HEK293 (cell line): ENCODE measurements at regions not wholly inside any gene's neighbourhood (a gene's known extent, or its start where the extent isn't known, plus 50 kb on each side); places are given as distances from the start of the nearest gene placed in this dataset.

ENCODE experiments used
- CTCF ChIA-PET: fragments of 350-600 bp; formaldehyde crosslinking; extraction: SDS; loops from one replicate; lab custom pipeline; 2021; ENCODE audit warnings: antibody characterized with exemption; lab: Yijun Ruan, JAX
- POLR2A ChIA-PET: fragments of 300-600 bp; formaldehyde crosslinking; extraction: SDS; loops from one replicate; lab custom pipeline; 2020; ENCODE audit warnings: antibody characterized with exemption, inconsistent platforms; lab: Yijun Ruan, JAX
- H3K27ac ChIP-seq: fragments of 200-500 bp; sonication (Bioruptor generic); 2 replicates; pipeline ENCODE4 v1.5.1; 2014; ENCODE audit warnings: low read depth, low read length, control low read depth, inconsistent platforms; ENCODE audit errors: extremely low read depth
- H3K36me3 ChIP-seq, 2 experiments: fragments of 200-500 bp in 1 of 2; sonication (Bioruptor generic) in 1 of 2; 1 replicate in 1 of 2; 2 replicates in 1 of 2; pipeline ENCODE4 v1.5.1; 2014 to 2017; ENCODE audit warnings: inconsistent platforms in 2 of 2, low read length in 2 of 2; ENCODE audit not compliant: control insufficient read depth in 2 of 2, insufficient read depth in 1 of 2
- H3K4me1 ChIP-seq: fragments of 200-500 bp; sonication (Bioruptor generic); 2 replicates; pipeline ENCODE4 v1.5.1; 2014; ENCODE audit warnings: mild to moderate bottlenecking, low read length, inconsistent platforms; ENCODE audit not compliant: control insufficient read depth, insufficient read depth
- H3K4me3 ChIP-seq: 2 replicates; pipeline ENCODE4 v1.5.1; 2011; ENCODE audit warnings: low read depth, mild to moderate bottlenecking, control low read depth, low read length, moderate library complexity
- H3K9me3 ChIP-seq: fragments of 200-500 bp; sonication (Bioruptor generic); 2 replicates; pipeline ENCODE4 v1.5.1; 2014; ENCODE audit warnings: low read depth, low read length, inconsistent platforms; ENCODE audit not compliant: control insufficient read depth, insufficient read depth
- KLF16 ChIP-seq: fragments of 450-650 bp; formaldehyde crosslinking; IDR thresholded peaks from 2 replicates; pipeline ENCODE4 v1.5.1; 2017; ENCODE audit warnings: missing biosample characterization, missing genetic modification characterization
- SETDB1 ChIP-seq: IDR thresholded peaks from one replicate; pipeline ENCODE4 v1.6.1; 2017; ENCODE audit warnings: mild to moderate bottlenecking, low read length, moderate library complexity, mixed read lengths; ENCODE audit not compliant: insufficient read length
- ZBTB1 ChIP-seq: fragments of 450-650 bp; formaldehyde crosslinking; IDR thresholded peaks from 2 replicates; pipeline ENCODE4 v1.5.1; 2016; ENCODE audit warnings: missing biosample characterization, missing genetic modification characterization
- ZBTB20 ChIP-seq: fragments of 450-650 bp; formaldehyde crosslinking; IDR thresholded peaks from 2 replicates; pipeline ENCODE4 v1.5.1; 2016; ENCODE audit warnings: missing biosample characterization, missing genetic modification characterization
- ZBTB21 ChIP-seq: fragments of 450-650 bp; formaldehyde crosslinking; IDR thresholded peaks from 2 replicates; pipeline ENCODE4 v1.5.1; 2017; ENCODE audit warnings: missing biosample characterization, missing genetic modification characterization
- ZNF133 ChIP-seq: fragments of 450-650 bp; formaldehyde crosslinking; IDR thresholded peaks from 2 replicates; pipeline ENCODE4 v1.5.1; 2016; ENCODE audit warnings: missing biosample characterization, missing genetic modification characterization
- ZNF157 ChIP-seq: fragments of 450-650 bp; formaldehyde crosslinking; IDR thresholded peaks from 2 replicates; pipeline ENCODE4 v1.5.1; 2016; ENCODE audit warnings: missing biosample characterization, missing genetic modification characterization
- ZNF2 ChIP-seq: fragments of 450-650 bp; formaldehyde crosslinking; IDR thresholded peaks from 2 replicates; pipeline ENCODE4 v1.5.1; 2016; ENCODE audit warnings: missing biosample characterization, missing genetic modification characterization
- ZNF211 ChIP-seq: fragments of 450-650 bp; formaldehyde crosslinking; IDR thresholded peaks from 2 replicates; pipeline ENCODE4 v1.5.1; 2016; ENCODE audit warnings: low read depth, missing biosample characterization, missing genetic modification characterization
- ZNF37A ChIP-seq: fragments of 450-650 bp; IDR thresholded peaks from 2 replicates; pipeline ENCODE4 v1.5.1; 2018; ENCODE audit warnings: missing biosample characterization, missing genetic modification characterization
- ZNF394 ChIP-seq: fragments of 450-650 bp; formaldehyde crosslinking; IDR thresholded peaks from 2 replicates; pipeline ENCODE4 v1.5.1; 2016; ENCODE audit warnings: missing biosample characterization, missing genetic modification characterization, mild to moderate bottlenecking, moderate library complexity, borderline replicate concordance
- ZNF501 ChIP-seq: fragments of 450-650 bp; formaldehyde crosslinking; IDR thresholded peaks from 2 replicates; pipeline ENCODE4 v1.5.1; 2016; ENCODE audit warnings: missing biosample characterization, missing genetic modification characterization
- ZNF530 ChIP-seq: fragments of 450-650 bp; formaldehyde crosslinking; IDR thresholded peaks from 2 replicates; pipeline ENCODE4 v1.5.1; 2016; ENCODE audit warnings: low read depth, missing biosample characterization, missing genetic modification characterization
- ZNF560 ChIP-seq: fragments of 450-650 bp; formaldehyde crosslinking; IDR thresholded peaks from 2 replicates; pipeline ENCODE4 v1.5.1; 2017; ENCODE audit warnings: missing biosample characterization, missing genetic modification characterization, borderline replicate concordance
- ZNF670 ChIP-seq: fragments of 450-650 bp; formaldehyde crosslinking; IDR thresholded peaks from 2 replicates; pipeline ENCODE4 v1.5.1; 2016; ENCODE audit warnings: missing biosample characterization, missing genetic modification characterization, low read depth
- ZNF776 ChIP-seq: fragments of 450-650 bp; formaldehyde crosslinking; IDR thresholded peaks from 2 replicates; pipeline ENCODE4 v1.5.0; 2017; ENCODE audit warnings: missing biosample characterization, missing genetic modification characterization, borderline replicate concordance
- ZNF837 ChIP-seq: fragments of 450-650 bp; formaldehyde crosslinking; IDR thresholded peaks from 2 replicates; pipeline ENCODE4 v1.5.1; 2016; ENCODE audit warnings: missing biosample characterization, missing genetic modification characterization
- ZXDB ChIP-seq: fragments of 450-650 bp; formaldehyde crosslinking; IDR thresholded peaks from 2 replicates; pipeline ENCODE4 v1.5.1; 2016; ENCODE audit warnings: missing biosample characterization, missing genetic modification characterization
- TF ChIP-seq, protein P1 (sequence below): fragments of 450-650 bp; formaldehyde crosslinking; IDR thresholded peaks from 2 replicates; pipeline ENCODE4 v1.5.1; 2016; ENCODE audit warnings: missing biosample characterization, missing genetic modification characterization, low read depth
- TF ChIP-seq, protein P2 (sequence below): fragments of 450-650 bp; formaldehyde crosslinking; IDR thresholded peaks from 2 replicates; pipeline ENCODE4 v1.5.1; 2016; ENCODE audit warnings: missing biosample characterization, missing genetic modification characterization, borderline replicate concordance
- TF ChIP-seq, protein P3 (sequence below): fragments of 450-650 bp; formaldehyde crosslinking; IDR thresholded peaks from 2 replicates; pipeline ENCODE4 v1.5.0; 2017; ENCODE audit warnings: missing biosample characterization, missing genetic modification characterization, borderline replicate concordance
- TF ChIP-seq, protein P4 (sequence below): sonication (generic); formaldehyde crosslinking; IDR thresholded peaks from 2 replicates; pipeline ENCODE4 v1.8.1; 2022; ENCODE audit warnings: mild to moderate bottlenecking, moderate library complexity, missing genetic modification reagents

DNA sequence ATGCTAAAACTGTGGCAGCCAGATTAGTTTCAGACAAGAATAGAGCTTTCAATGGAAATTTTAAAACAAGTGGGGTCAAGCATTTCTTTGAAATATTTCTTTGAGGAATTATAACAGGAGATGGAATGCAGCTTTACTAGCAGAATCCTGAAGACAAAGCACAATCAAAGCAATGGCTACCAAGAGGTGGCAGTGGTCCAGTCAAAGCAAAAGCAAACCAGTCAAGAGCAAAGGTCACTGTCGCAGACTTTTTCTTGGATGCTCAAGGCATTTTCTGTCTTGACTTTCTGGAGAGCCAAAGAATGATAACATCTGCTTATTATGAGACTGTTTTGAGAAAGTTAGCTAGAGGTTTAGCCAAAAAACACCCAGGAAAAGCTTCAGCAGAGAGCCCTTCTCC, 351.2 kb upstream of the DLGAP1 start:
- ChIA-PET CTCF (no interaction called here), POLR2A (no interaction called here)
- Histone ChIP-seq H3K9me3 (no peaks in the 10 kb centered on the region), H3K4me3 (no peak overlapping the region), H3K36me3 (no peaks in the 10 kb centered on the region), H3K27ac (no peak overlapping the region), H3K4me1 (no peaks in the 10 kb centered on the region)
- TF ChIP-seq, protein P1, sequence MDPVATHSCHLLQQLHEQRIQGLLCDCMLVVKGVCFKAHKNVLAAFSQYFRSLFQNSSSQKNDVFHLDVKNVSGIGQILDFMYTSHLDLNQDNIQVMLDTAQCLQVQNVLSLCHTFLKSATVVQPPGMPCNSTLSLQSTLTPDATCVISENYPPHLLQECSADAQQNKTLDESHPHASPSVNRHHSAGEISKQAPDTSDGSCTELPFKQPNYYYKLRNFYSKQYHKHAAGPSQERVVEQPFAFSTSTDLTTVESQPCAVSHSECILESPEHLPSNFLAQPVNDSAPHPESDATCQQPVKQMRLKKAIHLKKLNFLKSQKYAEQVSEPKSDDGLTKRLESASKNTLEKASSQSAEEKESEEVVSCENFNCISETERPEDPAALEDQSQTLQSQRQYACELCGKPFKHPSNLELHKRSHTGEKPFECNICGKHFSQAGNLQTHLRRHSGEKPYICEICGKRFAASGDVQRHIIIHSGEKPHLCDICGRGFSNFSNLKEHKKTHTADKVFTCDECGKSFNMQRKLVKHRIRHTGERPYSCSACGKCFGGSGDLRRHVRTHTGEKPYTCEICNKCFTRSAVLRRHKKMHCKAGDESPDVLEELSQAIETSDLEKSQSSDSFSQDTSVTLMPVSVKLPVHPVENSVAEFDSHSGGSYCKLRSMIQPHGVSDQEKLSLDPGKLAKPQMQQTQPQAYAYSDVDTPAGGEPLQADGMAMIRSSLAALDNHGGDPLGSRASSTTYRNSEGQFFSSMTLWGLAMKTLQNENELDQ, result no peak
- no peak for TF ChIP-seq ZNF837 (tag by site-specific recombination)

GRCh38 chr18:4802296-4802695, 347.2 kb upstream of the DLGAP1 start:
- ChIA-PET CTCF (no interaction called here), POLR2A (no interaction called here)
- Histone ChIP-seq H3K4me3 (no peak overlapping the region), H3K9me3 (no peaks in the 10 kb centered on the region), H3K36me3 (no peaks in the 10 kb centered on the region), H3K27ac (no peak overlapping the region), H3K4me1 (no peaks in the 10 kb centered on the region)
- TF ChIP-seq ZNF670 (tag by site-specific recombination) (no peak), KLF16 (tag by site-specific recombination) (no peak), ZBTB21 (tag by site-specific recombination) (no peak), ZNF394 (tag by site-specific recombination) (no peak), ZNF560 (tag by site-specific recombination) (no peak), ZNF133 (no peak), ZNF157 (no peak), ZBTB20 (tag by site-specific recombination) (no peak)
- TF ChIP-seq, protein P2, sequence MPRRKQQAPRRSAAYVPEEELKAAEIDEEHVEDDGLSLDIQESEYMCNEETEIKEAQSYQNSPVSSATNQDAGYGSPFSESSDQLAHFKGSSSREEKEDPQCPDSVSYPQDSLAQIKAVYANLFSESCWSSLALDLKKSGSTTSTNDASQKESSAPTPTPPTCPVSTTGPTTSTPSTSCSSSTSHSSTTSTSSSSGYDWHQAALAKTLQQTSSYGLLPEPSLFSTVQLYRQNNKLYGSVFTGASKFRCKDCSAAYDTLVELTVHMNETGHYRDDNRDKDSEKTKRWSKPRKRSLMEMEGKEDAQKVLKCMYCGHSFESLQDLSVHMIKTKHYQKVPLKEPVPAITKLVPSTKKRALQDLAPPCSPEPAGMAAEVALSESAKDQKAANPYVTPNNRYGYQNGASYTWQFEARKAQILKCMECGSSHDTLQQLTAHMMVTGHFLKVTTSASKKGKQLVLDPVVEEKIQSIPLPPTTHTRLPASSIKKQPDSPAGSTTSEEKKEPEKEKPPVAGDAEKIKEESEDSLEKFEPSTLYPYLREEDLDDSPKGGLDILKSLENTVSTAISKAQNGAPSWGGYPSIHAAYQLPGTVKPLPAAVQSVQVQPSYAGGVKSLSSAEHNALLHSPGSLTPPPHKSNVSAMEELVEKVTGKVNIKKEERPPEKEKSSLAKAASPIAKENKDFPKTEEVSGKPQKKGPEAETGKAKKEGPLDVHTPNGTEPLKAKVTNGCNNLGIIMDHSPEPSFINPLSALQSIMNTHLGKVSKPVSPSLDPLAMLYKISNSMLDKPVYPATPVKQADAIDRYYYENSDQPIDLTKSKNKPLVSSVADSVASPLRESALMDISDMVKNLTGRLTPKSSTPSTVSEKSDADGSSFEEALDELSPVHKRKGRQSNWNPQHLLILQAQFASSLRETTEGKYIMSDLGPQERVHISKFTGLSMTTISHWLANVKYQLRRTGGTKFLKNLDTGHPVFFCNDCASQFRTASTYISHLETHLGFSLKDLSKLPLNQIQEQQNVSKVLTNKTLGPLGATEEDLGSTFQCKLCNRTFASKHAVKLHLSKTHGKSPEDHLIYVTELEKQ (tag by site-specific recombination), result no peak

DNA sequence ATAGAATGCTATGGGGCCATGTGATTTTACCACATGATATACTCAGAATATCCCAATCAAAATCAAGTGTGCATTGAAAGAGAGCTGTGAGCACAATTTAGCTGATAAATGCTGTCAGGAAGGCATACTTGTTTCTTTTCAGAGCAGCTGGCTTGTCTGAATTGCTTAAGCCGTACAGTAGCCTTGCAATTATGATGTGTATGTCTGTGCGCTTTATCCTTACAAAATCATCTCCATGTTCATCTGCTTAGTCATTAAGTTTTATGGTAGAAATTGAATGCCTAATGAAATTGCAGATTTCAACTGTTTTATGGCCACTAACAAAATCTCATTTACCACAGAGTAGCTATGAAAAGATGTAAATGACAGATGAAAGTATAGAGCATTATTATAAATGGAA, 346.0 kb upstream of the DLGAP1 start:
- Histone ChIP-seq H3K36me3 (no peaks in the 10 kb centered on the region), H3K27ac (no peak overlapping the region), H3K4me1 (no peaks in the 10 kb centered on the region), H3K4me3 (no peak overlapping the region), H3K9me3 (no peaks in the 10 kb centered on the region)
- ChIA-PET CTCF (no interaction called here), POLR2A (no interaction called here)
- TF ChIP-seq, protein P3, sequence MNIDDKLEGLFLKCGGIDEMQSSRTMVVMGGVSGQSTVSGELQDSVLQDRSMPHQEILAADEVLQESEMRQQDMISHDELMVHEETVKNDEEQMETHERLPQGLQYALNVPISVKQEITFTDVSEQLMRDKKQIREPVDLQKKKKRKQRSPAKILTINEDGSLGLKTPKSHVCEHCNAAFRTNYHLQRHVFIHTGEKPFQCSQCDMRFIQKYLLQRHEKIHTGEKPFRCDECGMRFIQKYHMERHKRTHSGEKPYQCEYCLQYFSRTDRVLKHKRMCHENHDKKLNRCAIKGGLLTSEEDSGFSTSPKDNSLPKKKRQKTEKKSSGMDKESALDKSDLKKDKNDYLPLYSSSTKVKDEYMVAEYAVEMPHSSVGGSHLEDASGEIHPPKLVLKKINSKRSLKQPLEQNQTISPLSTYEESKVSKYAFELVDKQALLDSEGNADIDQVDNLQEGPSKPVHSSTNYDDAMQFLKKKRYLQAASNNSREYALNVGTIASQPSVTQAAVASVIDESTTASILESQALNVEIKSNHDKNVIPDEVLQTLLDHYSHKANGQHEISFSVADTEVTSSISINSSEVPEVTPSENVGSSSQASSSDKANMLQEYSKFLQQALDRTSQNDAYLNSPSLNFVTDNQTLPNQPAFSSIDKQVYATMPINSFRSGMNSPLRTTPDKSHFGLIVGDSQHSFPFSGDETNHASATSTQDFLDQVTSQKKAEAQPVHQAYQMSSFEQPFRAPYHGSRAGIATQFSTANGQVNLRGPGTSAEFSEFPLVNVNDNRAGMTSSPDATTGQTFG (tag by site-specific recombination), result no peak
- TF ChIP-seq, protein P4, sequence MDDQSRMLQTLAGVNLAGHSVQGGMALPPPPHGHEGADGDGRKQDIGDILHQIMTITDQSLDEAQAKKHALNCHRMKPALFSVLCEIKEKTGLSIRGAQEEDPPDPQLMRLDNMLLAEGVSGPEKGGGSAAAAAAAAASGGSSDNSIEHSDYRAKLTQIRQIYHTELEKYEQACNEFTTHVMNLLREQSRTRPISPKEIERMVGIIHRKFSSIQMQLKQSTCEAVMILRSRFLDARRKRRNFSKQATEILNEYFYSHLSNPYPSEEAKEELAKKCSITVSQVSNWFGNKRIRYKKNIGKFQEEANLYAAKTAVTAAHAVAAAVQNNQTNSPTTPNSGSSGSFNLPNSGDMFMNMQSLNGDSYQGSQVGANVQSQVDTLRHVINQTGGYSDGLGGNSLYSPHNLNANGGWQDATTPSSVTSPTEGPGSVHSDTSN, result no peak
- no peak for TF ChIP-seq ZXDB (tag by site-specific recombination)
- TF ChIP-seq ZNF2, result no peak
- no peak for TF ChIP-seq ZNF530 (tag by site-specific recombination)
- TF ChIP-seq ZNF560 (tag by site-specific recombination), result no peak
- no peak for TF ChIP-seq ZNF776 (tag by site-specific recombination)
- no peak for TF ChIP-seq ZBTB1 (tag by site-specific recombination)
- no peak for TF ChIP-seq ZNF501 (tag by site-specific recombination)
- TF ChIP-seq ZNF37A (tag by site-specific recombination), result no peak
- no peak for TF ChIP-seq ZNF211 (tag by site-specific recombination)
- no peak for TF ChIP-seq SETDB1
